Astrocyte (in vitro differentiated cells and primary cell): ENCODE measurements at regions not wholly inside any gene's neighbourhood (a gene's known extent, or its start where the extent isn't known, plus 50 kb on each side); places are given as distances from the start of the nearest gene placed in this dataset.

Experiments used
- CTCF ChIP-seq: IDR thresholded peaks from 2 replicates; pipeline ENCODE4 v1.5.1; 2011; ENCODE audit warnings: low read depth, mild to moderate bottlenecking, inconsistent platforms, low read length, moderate library complexity; ENCODE audit not compliant: insufficient read depth
- EZH2 ChIP-seq: IDR thresholded peaks from 2 replicates; pipeline ENCODE4 v1.6.1; 2012; ENCODE audit warnings: mild to moderate bottlenecking, low read length, inconsistent platforms; ENCODE audit not compliant: insufficient read depth

- TF ChIP-seq CTCF (no peak), EZH2 (no peak)
Measured at GRCh38 chr6:103191391-103192093, 1668.2 kb downstream of the HACE1 start.
